Hepatocyte (in vitro differentiated cells): ENCODE measurements at regions not wholly inside any gene's neighbourhood (a gene's known extent, or its start where the extent isn't known, plus 50 kb on each side); places are given as distances from the start of the nearest gene placed in this dataset.
A peak's percentile ranks its signal among the peaks of the same experiment; 100 is the strongest.

Experiments
- DNase-seq: peaks from one replicate; pipeline ENCODE4 v3.0.0-alpha.2; 2016; ENCODE audit warnings: low spot score
- H2AFZ ChIP-seq: fragments of 200-600 bp; sonication (generic); 2 replicates; pipeline ENCODE4 v1.6.0; 2016; ENCODE audit warnings: antibody characterized with exemption, mild to moderate bottlenecking
- H3K27ac ChIP-seq: fragments of 200-600 bp; sonication (generic); 2 replicates; pipeline ENCODE4 v1.5.1; 2016; ENCODE audit warnings: mild to moderate bottlenecking
- H3K27me3 ChIP-seq: fragments of 200-600 bp; sonication (generic); 2 replicates; pipeline ENCODE4 v1.6.1; 2016
- H3K36me3 ChIP-seq: fragments of 200-600 bp; sonication (generic); replicated peaks from 2 replicates; pipeline ENCODE4 v1.5.1; 2016; ENCODE audit warnings: low read depth; ENCODE audit not compliant: insufficient read depth
- H3K4me1 ChIP-seq: fragments of 200-600 bp; sonication (generic); 2 replicates; pipeline ENCODE4 v1.5.1; 2016; ENCODE audit warnings: mild to moderate bottlenecking, moderate library complexity; ENCODE audit not compliant: insufficient read depth
- H3K4me2 ChIP-seq: fragments of 200-600 bp; sonication (generic); 2 replicates; pipeline ENCODE4 v1.6.0; 2016
- H3K4me3 ChIP-seq: fragments of 200-600 bp; sonication (generic); 2 replicates; pipeline ENCODE4 v1.5.1; 2016; ENCODE audit warnings: mild to moderate bottlenecking
- H3K79me2 ChIP-seq: fragments of 200-600 bp; sonication (generic); 2 replicates; pipeline ENCODE4 v1.6.0; 2017; ENCODE audit warnings: mild to moderate bottlenecking
- H3K9me2 ChIP-seq: fragments of 200-600 bp; sonication (generic); replicated peaks from 2 replicates; pipeline ENCODE4 v1.6.0; 2017; ENCODE audit warnings: mild to moderate bottlenecking; ENCODE audit not compliant: insufficient read depth
- H3K9me3 ChIP-seq: fragments of 200-600 bp; sonication (generic); 2 replicates; pipeline ENCODE4 v1.5.1; 2016; ENCODE audit warnings: low read depth, mild to moderate bottlenecking
- H4K20me1 ChIP-seq: fragments of 200-600 bp; sonication (generic); 2 replicates; pipeline ENCODE4 v1.6.0; 2016; ENCODE audit warnings: mild to moderate bottlenecking; ENCODE audit not compliant: insufficient read depth, poor library complexity, severe bottlenecking
- CTCF ChIP-seq: fragments of 200-600 bp; sonication (generic); IDR thresholded peaks from 2 replicates; pipeline ENCODE4 v1.5.1; 2016; ENCODE audit warnings: antibody characterized with exemption, mild to moderate bottlenecking; ENCODE audit not compliant: poor library complexity
- EZH2 ChIP-seq: fragments of 200-600 bp; sonication (generic); IDR thresholded peaks from 2 replicates; pipeline ENCODE4 v1.6.1; 2016; ENCODE audit warnings: antibody characterized with exemption, mild to moderate bottlenecking, borderline replicate concordance
- EZH2phosphoT487 ChIP-seq: fragments of 200-600 bp; sonication (generic); IDR thresholded peaks from one replicate; pipeline ENCODE4 v1.6.1; 2018; ENCODE audit warnings: antibody characterized with exemption, mild to moderate bottlenecking, low read depth, moderate library complexity; ENCODE audit not compliant: unreplicated experiment, severe bottlenecking
- WGBS: methylation state at CpG from one replicate; pipeline ENCODE4 v1.1.6; 2016; ENCODE audit warnings: low lambda C conversion rate; ENCODE audit errors: missing lambda C conversion rate; 5-methylcytosine and 5-hydroxymethylcytosine counted together

DNA sequence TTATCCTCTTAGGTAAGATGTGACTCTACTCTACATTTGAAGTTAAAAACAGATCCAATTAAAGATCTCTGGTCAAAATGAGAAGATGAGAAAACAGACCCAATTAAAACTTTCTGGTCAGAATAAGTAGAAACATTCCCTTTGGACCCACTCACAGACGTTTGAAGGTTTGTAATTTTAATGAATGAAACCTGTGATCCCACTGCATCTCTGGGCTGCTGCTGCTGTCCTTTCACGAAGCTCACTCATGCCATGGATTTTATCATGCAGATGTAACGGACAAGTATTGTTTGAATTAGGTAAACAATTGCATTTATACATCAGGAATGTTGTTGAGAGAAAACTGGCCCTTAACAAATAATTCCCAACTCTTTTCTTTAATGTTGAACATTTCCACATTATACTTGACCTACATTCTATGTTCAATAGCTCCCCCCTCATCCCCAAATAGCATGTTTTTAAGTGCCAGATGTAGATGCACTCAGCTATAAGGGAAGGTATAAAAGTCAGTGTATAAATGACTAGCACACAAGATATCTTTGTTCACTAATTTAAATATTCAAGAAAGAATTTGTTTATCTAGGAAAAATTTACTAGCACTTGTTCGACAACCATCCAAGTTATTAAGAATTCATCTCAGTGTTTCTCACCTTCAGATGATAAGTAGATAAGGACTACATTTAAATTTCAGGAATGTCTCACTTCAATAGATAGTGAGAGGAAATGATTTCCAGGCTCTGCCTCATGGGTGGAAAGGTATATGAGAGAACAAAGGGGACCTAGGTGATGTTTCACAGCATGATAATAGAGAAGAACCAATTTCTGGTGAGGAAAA, 202.3 kb upstream of the LMNTD1 start:
- H3K36me3 ChIP-seq = no peaks in the 10 kb centered on the region
- no peaks in the 10 kb centered on the region for H3K27me3 ChIP-seq
- no peaks in the 10 kb centered on the region for H4K20me1 ChIP-seq
- TF ChIP-seq CTCF = no peak
- no peak for TF ChIP-seq EZH2
- no peak for TF ChIP-seq EZH2phosphoT487
- no peak for DNase-seq
- no peaks in the 10 kb centered on the region for H3K9me3 ChIP-seq
- no peaks in the 10 kb centered on the region for H3K79me2 ChIP-seq
- no peak overlapping the region for H2AFZ ChIP-seq
- WGBS = 66% methylated on average over 4 of the region's 4 CpGs
- no peak overlapping the region for H3K4me2 ChIP-seq
- H3K9me2 ChIP-seq = no peaks in the 10 kb centered on the region
- H3K4me3 ChIP-seq = no peak overlapping the region
- peak overlapping the region; percentile 75 for H3K27ac ChIP-seq
- H3K4me1 ChIP-seq = peaks cover 23% of the 10 kb centered on the region

DNA sequence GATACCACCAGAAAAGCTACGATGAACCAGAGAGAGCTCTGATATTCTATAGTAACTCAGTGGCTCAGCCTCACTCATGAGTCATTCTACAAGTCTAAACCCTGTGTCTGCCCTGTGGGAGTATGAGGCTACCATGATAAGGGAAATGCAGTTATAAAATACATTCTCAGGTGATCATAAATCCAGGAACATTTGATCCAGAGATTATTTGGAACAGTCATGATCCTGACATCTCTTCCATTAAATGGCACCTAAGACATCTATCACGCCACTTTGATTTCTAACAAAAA, 202.6 kb upstream of the RASSF8 start:
- Histone ChIP-seq H3K79me2 (no peaks in the 10 kb centered on the region), H4K20me1 (no peaks in the 10 kb centered on the region), H3K27me3 (no peaks in the 10 kb centered on the region), H2AFZ (no peak overlapping the region), H3K27ac (peak overlapping the region; percentile 75), H3K4me1 (peaks cover 23% of the 10 kb centered on the region), H3K36me3 (no peaks in the 10 kb centered on the region), H3K4me2 (peak overlapping the region; percentile 60), H3K9me3 (no peaks in the 10 kb centered on the region), H3K9me2 (no peaks in the 10 kb centered on the region), H3K4me3 (no peak overlapping the region)
- 69% methylated on average over 2 of the region's 2 CpGs for WGBS
- TF ChIP-seq EZH2phosphoT487 = no peak
- no peak for TF ChIP-seq EZH2
- TF ChIP-seq CTCF = no peak
- DNase-seq = peak; percentile 21

- Histone ChIP-seq H3K27me3 (no peaks in the 10 kb centered on the region), H3K4me3 (no peak overlapping the region), H3K4me2 (peak overlapping the region; percentile 60), H3K79me2 (no peaks in the 10 kb centered on the region), H3K9me3 (no peaks in the 10 kb centered on the region), H4K20me1 (no peaks in the 10 kb centered on the region), H3K27ac (peak overlapping the region; percentile 75), H2AFZ (peak overlapping the region; percentile 5), H3K9me2 (no peaks in the 10 kb centered on the region), H3K4me1 (peaks cover 23% of the 10 kb centered on the region), H3K36me3 (no peaks in the 10 kb centered on the region)
- WGBS = 27% methylated on average over 1 of the region's 1 CpG
- no peak for TF ChIP-seq EZH2
- no peak for TF ChIP-seq CTCF
- no peak for TF ChIP-seq EZH2phosphoT487
- peak; percentile 25 for DNase-seq
These were observed 201.3 kb upstream of the RASSF8 start for GRCh38 chr12:25757037-25757665.
